Right kidney (tissue), 1 donor: ENCODE measurements at regions not wholly inside any gene's neighbourhood (a gene's known extent, or its start where the extent isn't known, plus 50 kb on each side); places are given as distances from the start of the nearest gene placed in this dataset.

ENCODE experiments used
- DNase-seq: peaks from one replicate; pipeline ENCODE4 v3.0.0-alpha.2; 2016

- DNase-seq = no peak
These were observed 81.1 kb upstream of the ROBO1 start for GRCh38 chr3:79848876-79849275.

- DNase-seq = no peak
These were observed 80.1 kb upstream of the ROBO1 start for GRCh38 chr3:79847928-79848327.

GRCh38 chr3:79846148-79846933, 78.5 kb upstream of the ROBO1 start:
- DNase-seq = no peak

GRCh38 chr3:79845546-79845945, 77.7 kb upstream of the ROBO1 start:
- no peak for DNase-seq

GRCh38 chr3:79844176-79844575, 76.4 kb upstream of the ROBO1 start:
- no peak for DNase-seq

- DNase-seq = no peak
These were observed 75.4 kb upstream of the ROBO1 start for GRCh38 chr3:79843180-79843579.

GRCh38 chr3:79835701-79836100, 67.9 kb upstream of the ROBO1 start:
- no peak for DNase-seq

GRCh38 chr3:79824166-79824565, 56.4 kb upstream of the ROBO1 start:
- DNase-seq = no peak

- DNase-seq = no peak
These were observed 54.3 kb upstream of the ROBO1 start for GRCh38 chr3:79822076-79822475.

GRCh38 chr3:79820089-79820488, 52.3 kb upstream of the ROBO1 start:
- DNase-seq = no peak

GRCh38 chr3:79818015-79818414, 50.2 kb upstream of the ROBO1 start:
- no peak for DNase-seq
